ENCODE measurements at regions not wholly inside any gene's neighbourhood (a gene's known extent, or its start where the extent isn't known, plus 50 kb on each side); places are given as distances from the start of the nearest gene placed in this dataset.

- TF ChIP-seq CTCF (IDR thresholded peaks at IDR 0.05) = no peak
- no peaks in the 10 kb centered on the region for H3K4me1 Mint-ChIP-seq (ENCODE audit: low read depth)
- H3K9me3 Mint-ChIP-seq = no peaks in the 10 kb centered on the region
- POLR2A ChIA-PET = no interaction called here
- ATAC-seq (no peak), DNase-seq (no peak)
- intact Hi-C loops (cut with micrococcal nuclease) = no loop called here
- no peak overlapping the region for H3K4me3 Mint-ChIP-seq
- H3K36me3 Mint-ChIP-seq (ENCODE audit: low read depth) = no peaks in the 10 kb centered on the region
- H3K27me3 Mint-ChIP-seq = peaks cover 2% of the 10 kb centered on the region
- no peak overlapping the region for H3K27ac Mint-ChIP-seq
- CTCF ChIA-PET = no interaction called here
These were observed 205.9 kb downstream of the HACE1 start for GRCh38 chr6:104653781-104654180.

- DNase-seq (no peak), ATAC-seq (no peak)
- Mint-ChIP-seq H3K4me3 (no peak overlapping the region), H3K36me3 (ENCODE audit: low read depth) (no peaks in the 10 kb centered on the region), H3K27ac (no peak overlapping the region), H3K9me3 (no peaks in the 10 kb centered on the region), H3K4me1 (ENCODE audit: low read depth) (no peaks in the 10 kb centered on the region), H3K27me3 (peaks cover 4% of the 10 kb centered on the region)
- ChIA-PET CTCF (interaction anchor here (0.6 kb wide), 2 partner anchors 605 to 806 kb away, joined by 3 read pairs; no protein-coding TSS in a partner anchor), POLR2A (no interaction called here)
- intact Hi-C loops (cut with micrococcal nuclease) = no loop called here
- no peak for TF ChIP-seq CTCF (IDR thresholded peaks at IDR 0.05)
These were observed 211.4 kb downstream of the HACE1 start for GRCh38 chr6:104648347-104648746.

GRCh38 chr6:104644848-104645247 lies 214.9 kb downstream of the HACE1 start:
- Mint-ChIP-seq H3K27me3 (peaks cover 4% of the 10 kb centered on the region), H3K27ac (no peak overlapping the region), H3K36me3 (ENCODE audit: low read depth) (no peaks in the 10 kb centered on the region), H3K4me1 (ENCODE audit: low read depth) (no peaks in the 10 kb centered on the region), H3K9me3 (no peaks in the 10 kb centered on the region), H3K4me3 (no peak overlapping the region)
- no peak for TF ChIP-seq CTCF (IDR thresholded peaks at IDR 0.05)
- intact Hi-C loops (cut with micrococcal nuclease) = no loop called here
- ChIA-PET CTCF (no interaction called here), POLR2A (no interaction called here)
- no peak for ATAC-seq
- no peak for DNase-seq

- H3K9me3 Mint-ChIP-seq = no peaks in the 10 kb centered on the region
- DNase-seq = no peak
- peaks cover 3% of the 10 kb centered on the region for H3K4me1 Mint-ChIP-seq (ENCODE audit: low read depth)
- intact Hi-C loops (cut with micrococcal nuclease) = no loop called here
- peaks cover 4% of the 10 kb centered on the region for H3K27me3 Mint-ChIP-seq
- CTCF ChIA-PET = no interaction called here
- TF ChIP-seq CTCF (IDR thresholded peaks at IDR 0.05) = no peak
- ATAC-seq = no peak
- no peak overlapping the region for H3K4me3 Mint-ChIP-seq
- POLR2A ChIA-PET = no interaction called here
- H3K36me3 Mint-ChIP-seq (ENCODE audit: low read depth) = no peaks in the 10 kb centered on the region
- no peak overlapping the region for H3K27ac Mint-ChIP-seq
These were observed 216.8 kb downstream of the HACE1 start for GRCh38 chr6:104642871-104643270.

- ChIA-PET POLR2A (no interaction called here), CTCF (no interaction called here)
- ATAC-seq (no peak), DNase-seq (no peak)
- H3K4me1 Mint-ChIP-seq (ENCODE audit: low read depth) = peaks cover 3% of the 10 kb centered on the region
- intact Hi-C loops (cut with micrococcal nuclease) = no loop called here
- no peaks in the 10 kb centered on the region for H3K27me3 Mint-ChIP-seq
- no peak for TF ChIP-seq CTCF (IDR thresholded peaks at IDR 0.05)
- no peak overlapping the region for H3K4me3 Mint-ChIP-seq
- no peaks in the 10 kb centered on the region for H3K36me3 Mint-ChIP-seq (ENCODE audit: low read depth)
- no peaks in the 10 kb centered on the region for H3K9me3 Mint-ChIP-seq
- no peak overlapping the region for H3K27ac Mint-ChIP-seq
These were observed 219.0 kb downstream of the HACE1 start for GRCh38 chr6:104640761-104641160.

All from activated CD8-positive, alpha-beta T cell treated with anti-CD3 and anti-CD28 coated beads for 36 hours (primary cell).